HEK293 (cell line): ENCODE measurements at regions not wholly inside any gene's neighbourhood (a gene's known extent, or its start where the extent isn't known, plus 50 kb on each side); places are given as distances from the start of the nearest gene placed in this dataset.
A peak's percentile ranks its signal among the peaks of the same experiment; 100 is the strongest.

Source experiments
- GFI1B ChIP-seq: fragments of 450-650 bp; formaldehyde crosslinking; IDR thresholded peaks from 2 replicates; pipeline ENCODE4 v1.5.1; 2016; ENCODE audit warnings: missing biosample characterization, missing genetic modification characterization
- HOXA7 ChIP-seq: sonication (generic); formaldehyde crosslinking; IDR thresholded peaks from 2 replicates; pipeline ENCODE4 v1.8.1; 2022; ENCODE audit warnings: missing genetic modification reagents, borderline replicate concordance
- HOXD13 ChIP-seq: sonication (generic); formaldehyde crosslinking; IDR thresholded peaks from 2 replicates; pipeline ENCODE4 v1.8.0; 2022; ENCODE audit warnings: missing genetic modification reagents, borderline replicate concordance
- KLF17 ChIP-seq: fragments of 450-650 bp; formaldehyde crosslinking; IDR thresholded peaks from 2 replicates; pipeline ENCODE4 v1.5.1; 2016; ENCODE audit warnings: missing biosample characterization, missing genetic modification characterization
- MEIS1 ChIP-seq: sonication (generic); formaldehyde crosslinking; IDR thresholded peaks from 2 replicates; pipeline ENCODE4 v1.8.1; 2022; ENCODE audit warnings: missing genetic modification reagents, mild to moderate bottlenecking, borderline replicate concordance
- MYNN ChIP-seq: fragments of 450-650 bp; formaldehyde crosslinking; IDR thresholded peaks from 2 replicates; pipeline ENCODE4 v1.5.1; 2016; ENCODE audit warnings: missing biosample characterization, missing genetic modification characterization, borderline replicate concordance
- OVOL3 ChIP-seq: fragments of 450-650 bp; formaldehyde crosslinking; IDR thresholded peaks from 2 replicates; pipeline ENCODE4 v1.5.1; 2016; ENCODE audit warnings: missing biosample characterization, missing genetic modification characterization
- PRDM6 ChIP-seq: fragments of 450-650 bp; formaldehyde crosslinking; IDR thresholded peaks from 2 replicates; pipeline ENCODE4 v1.5.1; 2017; ENCODE audit warnings: missing biosample characterization, missing genetic modification characterization
- SP7 ChIP-seq: fragments of 450-650 bp; formaldehyde crosslinking; IDR thresholded peaks from 2 replicates; pipeline ENCODE4 v1.5.1; 2016; ENCODE audit warnings: missing biosample characterization, missing genetic modification characterization
- ZBTB20 ChIP-seq: fragments of 450-650 bp; formaldehyde crosslinking; IDR thresholded peaks from 2 replicates; pipeline ENCODE4 v1.5.1; 2016; ENCODE audit warnings: missing biosample characterization, missing genetic modification characterization
- ZEB2 ChIP-seq: fragments of 450-650 bp; formaldehyde crosslinking; IDR thresholded peaks from 2 replicates; pipeline ENCODE4 v1.5.1; 2016; ENCODE audit warnings: missing biosample characterization, missing genetic modification characterization
- ZFHX2 ChIP-seq: fragments of 450-650 bp; formaldehyde crosslinking; conservative IDR thresholded peaks from 2 replicates; pipeline ENCODE4 v1.5.1; 2016; ENCODE audit warnings: missing biosample characterization, missing genetic modification characterization
- ZFP69B ChIP-seq: fragments of 450-650 bp; formaldehyde crosslinking; IDR thresholded peaks from 2 replicates; pipeline ENCODE4 v1.5.1; 2016; ENCODE audit warnings: missing biosample characterization, missing genetic modification characterization
- ZIC2 ChIP-seq: fragments of 450-650 bp; formaldehyde crosslinking; IDR thresholded peaks from 2 replicates; pipeline ENCODE4 v1.5.1; 2016; ENCODE audit warnings: missing biosample characterization, missing genetic modification characterization
- ZNF10 ChIP-seq: fragments of 450-650 bp; formaldehyde crosslinking; IDR thresholded peaks from 2 replicates; pipeline ENCODE4 v1.5.1; 2017; ENCODE audit warnings: missing biosample characterization, missing genetic modification characterization
- ZNF133 ChIP-seq: fragments of 450-650 bp; formaldehyde crosslinking; IDR thresholded peaks from 2 replicates; pipeline ENCODE4 v1.5.1; 2016; ENCODE audit warnings: missing biosample characterization, missing genetic modification characterization
- ZNF24 ChIP-seq: fragments of 450-650 bp; formaldehyde crosslinking; IDR thresholded peaks from 2 replicates; pipeline ENCODE4 v1.5.1; 2016; ENCODE audit warnings: missing biosample characterization, missing genetic modification characterization
- ZNF280D ChIP-seq: fragments of 450-650 bp; formaldehyde crosslinking; IDR thresholded peaks from 2 replicates; pipeline ENCODE4 v1.5.1; 2016; ENCODE audit warnings: missing biosample characterization, missing genetic modification characterization
- ZNF335 ChIP-seq: fragments of 450-650 bp; formaldehyde crosslinking; conservative IDR thresholded peaks from 2 replicates; pipeline ENCODE4 v1.5.1; 2016; ENCODE audit warnings: missing biosample characterization, missing genetic modification characterization
- ZNF416 ChIP-seq: fragments of 450-650 bp; formaldehyde crosslinking; IDR thresholded peaks from 2 replicates; pipeline ENCODE4 v1.5.1; 2016; ENCODE audit warnings: missing biosample characterization, missing genetic modification characterization
- ZNF423 ChIP-seq: fragments of 450-650 bp; formaldehyde crosslinking; IDR thresholded peaks from 2 replicates; pipeline ENCODE4 v1.5.1; 2016; ENCODE audit warnings: missing biosample characterization, missing genetic modification characterization
- ZNF600 ChIP-seq: fragments of 450-650 bp; formaldehyde crosslinking; IDR thresholded peaks from 2 replicates; pipeline ENCODE4 v1.5.1; 2016; ENCODE audit warnings: missing biosample characterization, missing genetic modification characterization
- ZNF629 ChIP-seq: fragments of 450-650 bp; formaldehyde crosslinking; IDR thresholded peaks from 2 replicates; pipeline ENCODE4 v1.5.1; 2017; ENCODE audit warnings: missing biosample characterization, missing genetic modification characterization
- TF ChIP-seq, protein P1 (sequence below): fragments of 450-650 bp; formaldehyde crosslinking; IDR thresholded peaks from 2 replicates; pipeline ENCODE4 v1.5.1; 2016; ENCODE audit warnings: missing biosample characterization, missing genetic modification characterization, borderline replicate concordance
- TF ChIP-seq, protein P2 (sequence below): fragments of 450-650 bp; formaldehyde crosslinking; IDR thresholded peaks from 2 replicates; pipeline ENCODE4 v1.5.1; 2016; ENCODE audit warnings: missing biosample characterization, missing genetic modification characterization
- TF ChIP-seq, protein P3 (sequence below): fragments of 450-650 bp; formaldehyde crosslinking; IDR thresholded peaks from 2 replicates; pipeline ENCODE4 v1.5.1; 2017; ENCODE audit warnings: missing biosample characterization, missing genetic modification characterization

- TF ChIP-seq, protein P1, sequence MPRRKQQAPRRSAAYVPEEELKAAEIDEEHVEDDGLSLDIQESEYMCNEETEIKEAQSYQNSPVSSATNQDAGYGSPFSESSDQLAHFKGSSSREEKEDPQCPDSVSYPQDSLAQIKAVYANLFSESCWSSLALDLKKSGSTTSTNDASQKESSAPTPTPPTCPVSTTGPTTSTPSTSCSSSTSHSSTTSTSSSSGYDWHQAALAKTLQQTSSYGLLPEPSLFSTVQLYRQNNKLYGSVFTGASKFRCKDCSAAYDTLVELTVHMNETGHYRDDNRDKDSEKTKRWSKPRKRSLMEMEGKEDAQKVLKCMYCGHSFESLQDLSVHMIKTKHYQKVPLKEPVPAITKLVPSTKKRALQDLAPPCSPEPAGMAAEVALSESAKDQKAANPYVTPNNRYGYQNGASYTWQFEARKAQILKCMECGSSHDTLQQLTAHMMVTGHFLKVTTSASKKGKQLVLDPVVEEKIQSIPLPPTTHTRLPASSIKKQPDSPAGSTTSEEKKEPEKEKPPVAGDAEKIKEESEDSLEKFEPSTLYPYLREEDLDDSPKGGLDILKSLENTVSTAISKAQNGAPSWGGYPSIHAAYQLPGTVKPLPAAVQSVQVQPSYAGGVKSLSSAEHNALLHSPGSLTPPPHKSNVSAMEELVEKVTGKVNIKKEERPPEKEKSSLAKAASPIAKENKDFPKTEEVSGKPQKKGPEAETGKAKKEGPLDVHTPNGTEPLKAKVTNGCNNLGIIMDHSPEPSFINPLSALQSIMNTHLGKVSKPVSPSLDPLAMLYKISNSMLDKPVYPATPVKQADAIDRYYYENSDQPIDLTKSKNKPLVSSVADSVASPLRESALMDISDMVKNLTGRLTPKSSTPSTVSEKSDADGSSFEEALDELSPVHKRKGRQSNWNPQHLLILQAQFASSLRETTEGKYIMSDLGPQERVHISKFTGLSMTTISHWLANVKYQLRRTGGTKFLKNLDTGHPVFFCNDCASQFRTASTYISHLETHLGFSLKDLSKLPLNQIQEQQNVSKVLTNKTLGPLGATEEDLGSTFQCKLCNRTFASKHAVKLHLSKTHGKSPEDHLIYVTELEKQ: peak; percentile 49; the same call in 1 of the 2 replicates
- TF ChIP-seq ZEB2 (peak; percentile 78), ZBTB20 (tag by site-specific recombination) (peak; percentile 62; the same call in 1 of the 2 replicates), ZNF24 (tag by site-specific recombination) (0 out of 2 replicates have a peak, but pooled peaks have one; percentile 68), ZNF629 (peak; percentile 82), SP7 (tag by site-specific recombination) (peak; percentile 92), PRDM6 (peak; percentile 76), KLF17 (peak; percentile 70; the same call in 1 of the 2 replicates), OVOL3 (no peak), ZNF280D (tag by site-specific recombination) (no peak), MYNN (no peak), ZNF416 (tag by site-specific recombination) (no peak), ZNF600 (tag by site-specific recombination) (peak; percentile 82), HOXA7 (CRISPR knock-in tag) (no peak), ZFHX2 (tag by site-specific recombination) (peak; percentile 35), GFI1B (no peak), ZFP69B (peak; percentile 39; the same call in 1 of the 2 replicates), ZNF335 (tag by site-specific recombination) (peak; percentile 89), ZNF10 (tag by site-specific recombination) (no peak), ZIC2 (tag by site-specific recombination) (peak; percentile 66), ZNF423 (0 out of 2 replicates have a peak, but pooled peaks have one; percentile 14), MEIS1 (CRISPR knock-in tag) (no peak), HOXD13 (no peak), ZNF133 (tag by site-specific recombination) (no peak)
- TF ChIP-seq, protein P2, sequence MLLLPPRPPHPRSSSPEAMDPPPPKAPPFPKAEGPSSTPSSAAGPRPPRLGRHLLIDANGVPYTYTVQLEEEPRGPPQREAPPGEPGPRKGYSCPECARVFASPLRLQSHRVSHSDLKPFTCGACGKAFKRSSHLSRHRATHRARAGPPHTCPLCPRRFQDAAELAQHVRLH (tag by site-specific recombination): peak; percentile 48
- TF ChIP-seq, protein P3, sequence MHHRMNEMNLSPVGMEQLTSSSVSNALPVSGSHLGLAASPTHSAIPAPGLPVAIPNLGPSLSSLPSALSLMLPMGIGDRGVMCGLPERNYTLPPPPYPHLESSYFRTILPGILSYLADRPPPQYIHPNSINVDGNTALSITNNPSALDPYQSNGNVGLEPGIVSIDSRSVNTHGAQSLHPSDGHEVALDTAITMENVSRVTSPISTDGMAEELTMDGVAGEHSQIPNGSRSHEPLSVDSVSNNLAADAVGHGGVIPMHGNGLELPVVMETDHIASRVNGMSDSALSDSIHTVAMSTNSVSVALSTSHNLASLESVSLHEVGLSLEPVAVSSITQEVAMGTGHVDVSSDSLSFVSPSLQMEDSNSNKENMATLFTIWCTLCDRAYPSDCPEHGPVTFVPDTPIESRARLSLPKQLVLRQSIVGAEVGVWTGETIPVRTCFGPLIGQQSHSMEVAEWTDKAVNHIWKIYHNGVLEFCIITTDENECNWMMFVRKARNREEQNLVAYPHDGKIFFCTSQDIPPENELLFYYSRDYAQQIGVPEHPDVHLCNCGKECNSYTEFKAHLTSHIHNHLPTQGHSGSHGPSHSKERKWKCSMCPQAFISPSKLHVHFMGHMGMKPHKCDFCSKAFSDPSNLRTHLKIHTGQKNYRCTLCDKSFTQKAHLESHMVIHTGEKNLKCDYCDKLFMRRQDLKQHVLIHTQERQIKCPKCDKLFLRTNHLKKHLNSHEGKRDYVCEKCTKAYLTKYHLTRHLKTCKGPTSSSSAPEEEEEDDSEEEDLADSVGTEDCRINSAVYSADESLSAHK (tag by site-specific recombination): peak; percentile 99
These were observed 62.1 kb upstream of the MAPRE2 start (continued) for GRCh38 chr18:34978953-34979608.
